NCI-H2029 treated with DMSO at 0.1 percent for 48 hours (cell line): ENCODE measurements at regions not wholly inside any gene's neighbourhood (a gene's known extent, or its start where the extent isn't known, plus 50 kb on each side); places are given as distances from the start of the nearest gene placed in this dataset.
"Not testable (repeated sequence)": the region's sequence is repeated elsewhere in the genome, so short reads cannot be mapped to it uniquely, and the experiment has no call there.

Experiments used
- DNase-seq: peaks from one replicate; lab custom pipeline; 2025; lab: John Stamatoyannopoulos, UW

- no peak for DNase-seq
These were observed 116.0 kb downstream of the BUB3 start for GRCh38 chr10:123270221-123270620.

GRCh38 chr10:123270806-123271205, 116.6 kb downstream of the BUB3 start:
- DNase-seq = no peak

DNA sequence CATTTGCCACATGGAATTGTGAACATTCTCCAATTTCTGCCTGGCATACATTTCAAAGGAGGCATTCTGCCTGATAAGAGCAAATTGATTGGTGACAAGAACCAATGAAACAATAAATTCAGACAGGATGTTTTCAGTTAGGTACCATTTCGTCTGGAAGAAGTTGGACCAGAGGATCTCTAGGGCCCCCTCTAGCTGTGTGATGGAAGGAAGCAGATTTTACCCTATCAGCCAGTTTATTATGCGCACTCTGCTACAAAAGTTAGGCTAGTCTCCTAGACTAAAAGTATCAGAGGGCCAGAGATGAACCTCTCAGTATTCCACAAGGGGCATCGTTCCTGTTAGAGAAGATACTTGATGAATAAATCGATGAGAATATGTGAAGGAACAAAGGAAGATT, 118.0 kb downstream of the BUB3 start:
- DNase-seq = no peak

DNA sequence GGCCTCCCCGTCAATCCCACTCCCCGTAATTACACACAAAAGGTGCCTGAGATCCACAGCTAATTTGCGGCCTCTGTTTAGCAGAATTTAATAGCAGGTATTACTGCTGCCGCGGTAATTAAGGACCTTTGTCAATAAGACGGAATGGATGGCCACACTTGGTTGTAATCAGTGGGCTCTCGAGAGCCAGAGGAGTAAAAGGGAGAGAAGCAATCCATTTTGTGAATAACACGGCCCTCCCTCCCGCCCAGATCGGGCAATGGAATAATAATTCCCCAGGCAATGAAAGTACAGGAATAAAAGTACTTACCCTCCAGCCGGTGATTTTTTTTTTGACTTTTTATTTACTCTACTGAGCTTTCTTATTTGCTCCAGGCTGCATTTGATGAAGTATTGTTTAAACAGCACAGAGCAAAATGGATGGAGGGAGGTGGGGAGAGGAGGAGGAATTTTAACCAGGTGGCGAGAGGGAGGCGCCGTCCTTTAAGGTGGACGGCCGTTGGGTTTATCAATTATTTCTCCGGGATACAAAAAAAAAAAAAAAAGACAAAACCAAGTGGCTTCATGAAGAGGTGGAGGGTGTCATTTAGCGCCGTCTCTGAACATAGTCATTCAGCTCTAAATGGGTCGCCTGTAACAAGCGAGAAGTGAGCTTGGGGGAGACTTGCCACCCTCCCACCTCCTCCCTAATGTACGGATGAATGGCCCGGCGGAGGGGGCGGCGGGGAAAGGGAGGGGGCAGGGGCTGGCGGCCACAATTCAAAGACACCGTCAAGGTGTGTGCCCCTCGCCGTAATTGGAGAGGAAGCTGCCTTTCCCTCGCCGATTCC, 120.3 kb downstream of the BUB3 start:
- no peak for DNase-seq

DNA sequence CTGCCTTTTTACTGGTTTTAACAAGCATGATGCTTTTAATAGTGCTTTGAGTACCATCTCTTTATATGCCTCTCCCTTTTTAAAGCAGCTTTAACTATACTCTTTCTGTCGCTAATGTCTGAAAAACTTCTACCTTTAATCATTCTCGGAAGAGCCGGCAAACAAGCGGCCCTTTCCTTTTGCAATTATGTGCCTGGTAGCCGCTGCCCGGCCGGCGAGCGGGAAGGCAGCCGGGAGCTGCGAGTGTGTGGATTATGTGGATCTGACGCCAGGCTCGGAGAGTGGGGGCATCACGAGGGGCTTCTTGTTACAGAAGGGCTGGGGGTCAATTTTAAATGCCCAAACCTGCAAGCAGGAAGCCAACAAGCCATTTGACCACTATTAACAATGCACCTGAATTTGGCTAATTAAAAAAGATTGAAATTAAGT, 120.9 kb downstream of the BUB3 start:
- no peak for DNase-seq

- DNase-seq = no peak
These were observed 124.2 kb downstream of the BUB3 start for GRCh38 chr10:123278445-123278844.

GRCh38 chr10:123283371-123283770, 129.2 kb downstream of the BUB3 start:
- DNase-seq = not testable (repeated sequence)

GRCh38 chr10:123284022-123284421, 129.8 kb downstream of the BUB3 start:
- no peak for DNase-seq

DNA sequence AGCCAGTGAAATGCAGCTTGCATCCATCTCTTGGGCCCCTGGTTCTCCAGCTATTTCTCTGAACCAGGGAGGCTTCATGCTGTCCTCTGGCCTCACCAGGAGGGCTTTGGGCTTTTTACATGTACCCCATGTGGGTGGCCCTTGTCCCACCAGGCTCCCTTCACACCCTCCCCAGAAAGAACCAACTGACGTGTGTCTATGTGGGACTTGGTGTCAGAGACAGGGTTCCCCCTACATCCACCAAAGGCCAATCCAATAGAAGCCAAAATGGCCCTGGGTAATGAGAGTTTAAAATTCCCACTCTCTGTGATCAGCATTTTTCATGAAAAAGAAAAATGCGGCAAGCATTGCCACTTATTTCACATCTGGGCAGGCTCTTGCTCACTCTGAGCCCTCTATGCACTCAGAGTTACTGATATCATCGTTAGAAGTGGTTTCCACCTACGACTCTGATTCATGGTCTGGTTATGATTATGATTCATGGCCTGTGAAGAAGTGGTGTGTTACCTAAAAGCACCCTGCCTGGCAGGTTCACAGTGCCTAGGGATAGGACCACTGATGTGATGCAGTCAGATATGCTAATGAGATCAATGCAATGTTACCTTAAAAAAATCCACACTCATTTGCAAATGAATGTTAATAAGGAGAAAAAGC, 133.5 kb downstream of the BUB3 start:
- no peak for DNase-seq

DNA sequence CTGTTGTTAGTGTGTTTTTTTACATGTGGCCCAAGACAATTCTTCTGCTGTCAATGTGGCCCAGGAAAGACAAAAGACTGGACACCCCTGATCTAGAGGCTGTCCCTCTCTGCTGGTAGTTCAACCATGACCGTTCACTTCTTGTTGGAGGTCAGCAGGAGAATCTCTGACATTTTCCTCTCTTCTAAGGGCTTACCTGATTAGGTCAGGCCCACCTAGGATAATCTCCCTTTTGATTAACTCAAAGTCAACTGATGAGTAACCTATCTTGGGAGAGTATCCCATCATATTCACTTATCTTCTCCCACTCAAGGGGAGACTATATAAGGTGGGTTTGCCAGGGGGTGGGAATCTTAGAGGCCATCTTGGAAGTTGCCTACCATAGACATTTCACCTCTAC, 135.2 kb downstream of the BUB3 start:
- DNase-seq = no peak

GRCh38 chr10:123294109-123294508, 139.9 kb downstream of the BUB3 start:
- DNase-seq = no peak

- no peak for DNase-seq
These were observed 140.7 kb downstream of the BUB3 start for GRCh38 chr10:123294886-123295285.

DNA sequence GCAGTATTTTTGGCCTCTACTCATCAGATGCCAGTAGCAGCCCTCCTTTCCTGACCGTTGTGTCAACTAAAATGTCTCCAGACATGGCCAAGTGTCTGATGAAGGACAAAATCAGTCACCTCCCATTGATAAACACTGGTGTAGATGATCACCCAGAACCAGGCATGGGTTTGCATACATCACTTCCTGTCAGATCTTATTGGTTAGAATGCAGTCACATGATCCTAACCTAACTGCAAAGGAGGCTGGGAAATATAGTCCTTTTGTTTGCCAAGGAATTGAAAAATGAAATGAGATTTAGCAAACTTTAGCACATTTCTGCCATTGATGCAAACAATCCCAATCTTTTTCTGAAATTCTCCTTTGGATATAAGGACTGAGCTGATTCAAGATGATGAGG, 141.4 kb downstream of the BUB3 start:
- DNase-seq = no peak

DNA sequence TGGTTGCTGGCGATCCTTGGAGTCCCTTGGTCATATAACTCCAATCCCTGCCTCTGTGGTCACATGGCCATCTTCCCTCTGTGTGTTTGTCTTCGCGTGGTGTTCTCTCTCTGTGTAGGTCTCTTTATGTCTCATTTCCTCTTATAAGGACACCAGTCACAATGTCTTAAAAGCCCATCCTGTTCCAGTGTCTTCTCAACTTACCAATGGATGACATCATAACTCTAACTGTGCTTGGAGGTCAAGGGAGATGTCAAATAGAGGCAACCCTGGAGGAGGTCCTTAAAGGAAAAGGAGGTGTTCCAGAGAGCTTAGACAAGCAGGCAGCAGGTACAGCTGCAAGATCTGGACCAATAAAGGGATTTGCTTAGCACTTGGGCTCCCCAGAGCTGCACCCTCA, 143.0 kb downstream of the BUB3 start:
- DNase-seq = no peak

DNA sequence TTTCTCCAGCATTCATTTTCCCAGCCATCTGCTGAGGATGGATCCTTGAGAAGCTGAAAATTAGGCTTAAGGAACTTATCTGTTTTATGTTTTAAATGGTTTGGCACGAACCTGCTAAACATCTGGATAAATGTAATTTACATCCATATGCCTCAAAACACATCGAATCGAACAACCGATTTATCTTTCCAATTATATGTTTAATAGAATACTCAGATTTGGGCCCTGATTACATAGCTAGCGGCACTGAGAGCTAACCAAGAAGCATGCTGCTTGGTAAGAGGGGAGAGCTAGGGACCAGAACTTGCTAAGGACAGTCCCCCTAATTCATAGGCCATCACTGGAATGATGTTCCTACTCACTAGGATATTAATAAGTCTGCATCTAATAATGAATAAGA, 144.4 kb downstream of the BUB3 start:
- no peak for DNase-seq

DNA sequence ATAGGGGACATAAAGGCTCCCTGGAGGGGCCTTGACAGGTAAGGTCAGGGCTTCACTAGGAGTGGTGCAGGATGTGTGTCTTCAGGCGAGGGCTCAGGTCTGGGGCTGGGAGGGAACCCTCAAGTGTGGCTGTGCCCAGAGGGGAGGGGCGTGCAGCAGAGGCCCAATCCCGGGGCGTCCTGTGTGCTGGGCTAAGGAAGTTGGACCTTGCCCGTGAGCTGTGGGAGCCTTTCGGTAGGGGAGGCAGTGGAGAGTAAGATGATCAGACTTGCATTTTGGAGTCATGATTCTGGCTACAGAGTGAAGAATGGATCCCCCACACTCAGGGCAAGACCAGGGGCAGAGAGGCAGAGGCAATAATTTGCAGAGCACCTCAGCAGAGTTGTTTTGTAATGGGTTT, 145.4 kb downstream of the BUB3 start:
- DNase-seq = no peak

- no peak for DNase-seq
These were observed 147.1 kb downstream of the BUB3 start for GRCh38 chr10:123301077-123301857.

DNA sequence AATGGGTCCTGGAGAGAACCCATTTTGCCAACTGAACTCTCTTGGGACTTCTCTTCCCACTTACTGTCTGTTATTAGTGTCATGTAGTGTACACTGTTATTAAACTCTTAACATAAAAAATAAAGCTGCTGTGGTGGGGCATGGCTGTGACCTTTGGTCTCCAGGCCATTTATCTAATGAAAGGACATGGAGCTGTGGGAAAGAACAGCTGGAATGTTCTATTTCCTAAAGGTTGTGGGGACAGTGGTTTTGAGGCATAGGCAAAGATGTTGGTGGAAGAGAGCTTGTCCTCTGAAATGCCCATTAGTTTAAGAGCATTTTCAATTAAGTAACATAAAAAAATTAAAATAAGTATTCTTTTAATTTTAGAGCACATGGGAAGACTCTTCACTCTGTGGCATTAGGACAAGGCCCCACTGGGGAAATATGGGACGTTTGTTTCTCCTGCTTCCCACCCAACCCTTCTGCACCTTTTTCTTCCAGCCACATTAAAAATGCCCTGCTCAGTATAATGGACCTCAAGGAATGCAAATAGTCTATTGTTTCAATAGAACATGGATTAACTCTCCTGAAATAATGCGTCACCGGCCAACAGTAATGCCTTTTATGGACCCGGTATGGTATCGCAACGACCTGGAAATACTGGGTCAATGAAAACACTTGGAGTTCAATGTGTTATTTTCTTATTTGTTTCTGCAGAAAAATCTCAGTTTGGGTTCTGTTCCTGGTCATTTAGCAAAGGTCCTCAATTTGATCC, 149.6 kb downstream of the BUB3 start:
- no peak for DNase-seq

DNA sequence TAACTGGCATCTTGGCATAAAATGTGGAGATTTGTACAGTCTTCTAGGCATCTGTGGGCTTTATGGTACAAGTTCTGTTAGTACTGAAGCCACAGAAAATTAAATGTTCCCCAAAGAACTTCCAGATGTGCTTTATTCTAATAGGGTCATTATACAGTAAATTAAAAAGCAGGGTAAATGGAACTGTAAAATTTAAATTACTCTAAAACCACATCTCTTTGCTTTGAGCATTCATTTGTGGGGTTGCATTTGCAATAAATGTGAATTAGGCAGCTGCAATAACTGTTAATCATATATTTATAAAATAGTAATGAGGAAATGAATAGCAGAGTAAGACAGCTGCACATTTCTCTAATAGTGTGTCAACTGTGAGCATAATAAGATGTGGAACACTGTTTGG, 151.5 kb downstream of the BUB3 start:
- no peak for DNase-seq

GRCh38 chr10:123306290-123306689, 152.1 kb downstream of the BUB3 start:
- DNase-seq = no peak

DNA sequence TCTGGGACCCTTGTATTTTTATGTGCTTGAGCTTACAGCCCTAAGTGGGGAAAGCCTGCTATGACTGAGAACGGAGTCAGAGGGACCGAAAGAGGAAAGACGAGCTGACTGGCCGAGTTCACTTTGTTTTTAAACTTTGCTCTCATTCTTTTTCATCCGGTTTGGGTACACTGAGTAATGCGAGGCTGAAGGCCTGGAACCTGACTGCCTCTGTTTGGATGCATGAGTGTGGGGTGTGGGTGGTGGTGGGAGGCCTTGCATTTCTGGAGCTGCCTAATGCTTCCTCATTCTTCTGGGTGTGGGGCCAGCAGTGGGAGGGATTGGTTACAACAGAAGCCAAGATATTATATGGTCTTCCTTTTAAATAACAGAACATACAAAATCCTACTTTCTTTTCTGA, 155.5 kb downstream of the BUB3 start:
- no peak for DNase-seq

DNA sequence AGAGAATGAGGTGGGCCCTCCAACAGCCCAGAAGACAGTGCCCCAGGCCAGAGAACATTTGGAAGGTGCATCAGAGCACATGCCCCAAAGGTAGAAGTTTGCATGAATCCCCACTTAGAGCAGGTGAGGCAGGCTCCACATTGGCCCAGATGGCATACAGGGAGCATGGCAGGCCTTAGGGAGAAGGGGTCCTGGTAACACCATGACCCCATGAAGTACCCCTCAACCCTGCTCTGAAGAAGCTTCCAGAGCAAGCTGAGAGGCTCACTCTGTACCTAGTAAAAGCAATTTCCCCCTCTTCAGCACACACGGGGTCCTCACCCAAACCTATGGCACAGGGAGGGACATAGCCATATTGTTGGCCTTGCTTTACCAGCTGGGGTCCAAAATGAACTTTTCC, 162.6 kb downstream of the BUB3 start:
- DNase-seq = no peak
